GM20000 (cell line): ENCODE measurements at regions not wholly inside any gene's neighbourhood (a gene's known extent, or its start where the extent isn't known, plus 50 kb on each side); places are given as distances from the start of the nearest gene placed in this dataset.

Experiments used
- DNase-seq: peaks from one replicate; pipeline ENCODE4 v3.0.0; 2012; ENCODE audit warnings: low spot score
- CTCF ChIP-seq: IDR thresholded peaks from 2 replicates; pipeline ENCODE4 v1.5.1; 2012; ENCODE audit warnings: mild to moderate bottlenecking, control low read depth; ENCODE audit errors: extremely low read depth, missing control alignments

DNA sequence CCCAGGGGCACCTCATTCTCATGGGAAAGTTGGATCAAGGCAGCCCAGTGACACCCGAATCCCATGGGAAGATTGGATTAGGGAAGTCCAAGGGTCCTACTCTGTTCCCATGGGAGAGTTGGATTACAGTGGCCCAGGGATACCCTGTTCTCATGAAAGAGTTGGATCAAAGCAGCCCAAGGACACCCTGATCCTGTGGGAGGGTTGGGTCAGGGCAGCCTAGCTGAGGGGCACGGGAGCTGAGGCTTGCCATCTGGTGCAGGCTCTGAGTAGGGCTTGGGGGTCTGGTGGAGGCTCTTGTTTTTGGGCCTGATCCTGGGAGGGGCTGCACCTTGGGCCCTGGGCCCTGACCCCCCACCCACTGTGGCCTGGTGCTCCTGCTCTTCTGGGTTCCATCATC lies 87.1 kb downstream of the ACKR3 start:
- no peak for DNase-seq
- no peak for TF ChIP-seq CTCF

GRCh38 chr2:236657215-236657614 lies 87.6 kb downstream of the ACKR3 start:
- no peak for DNase-seq
- no peak for TF ChIP-seq CTCF

GRCh38 chr2:236657801-236658200 lies 88.2 kb downstream of the ACKR3 start:
- DNase-seq = no peak
- TF ChIP-seq CTCF = no peak

DNA sequence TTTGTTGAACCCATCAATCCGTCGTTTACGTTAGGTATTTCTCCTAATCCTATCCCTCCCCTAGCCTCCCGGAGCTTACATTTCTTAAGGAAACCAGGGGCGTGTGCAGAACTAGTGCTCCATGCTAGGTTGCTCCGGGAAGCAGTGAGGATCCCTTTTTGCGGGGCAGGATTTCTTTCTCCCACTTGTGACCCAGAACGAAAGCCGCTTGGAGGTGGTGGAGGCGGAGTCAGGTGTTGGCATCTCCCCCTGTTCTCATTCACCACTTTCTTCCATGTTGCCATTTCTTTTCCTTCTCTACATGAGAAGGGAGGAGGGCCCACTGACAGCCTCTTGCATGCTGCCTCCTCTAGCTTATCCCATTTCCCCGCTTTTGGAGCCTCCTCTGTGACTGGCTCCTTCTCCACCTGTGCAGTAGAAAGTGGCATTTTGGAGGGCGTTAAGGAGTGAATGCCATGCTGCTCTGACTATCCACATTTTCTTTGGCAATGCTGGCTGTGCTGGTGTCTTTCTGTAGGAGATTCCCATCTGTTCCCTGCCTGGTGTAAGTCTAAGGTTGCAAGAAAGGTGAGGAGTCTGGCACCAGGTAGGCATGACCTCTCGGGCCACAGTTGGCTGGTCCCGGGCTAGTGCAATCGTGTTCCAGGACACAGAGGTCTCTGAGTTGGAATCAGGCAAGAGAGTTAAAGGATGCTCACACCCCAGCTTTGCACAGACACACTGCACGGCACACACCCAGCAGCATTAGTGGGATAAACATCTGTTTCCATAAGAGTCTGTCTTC lies 89.5 kb downstream of the ACKR3 start:
- no peak for TF ChIP-seq CTCF
- DNase-seq = no peak

DNA sequence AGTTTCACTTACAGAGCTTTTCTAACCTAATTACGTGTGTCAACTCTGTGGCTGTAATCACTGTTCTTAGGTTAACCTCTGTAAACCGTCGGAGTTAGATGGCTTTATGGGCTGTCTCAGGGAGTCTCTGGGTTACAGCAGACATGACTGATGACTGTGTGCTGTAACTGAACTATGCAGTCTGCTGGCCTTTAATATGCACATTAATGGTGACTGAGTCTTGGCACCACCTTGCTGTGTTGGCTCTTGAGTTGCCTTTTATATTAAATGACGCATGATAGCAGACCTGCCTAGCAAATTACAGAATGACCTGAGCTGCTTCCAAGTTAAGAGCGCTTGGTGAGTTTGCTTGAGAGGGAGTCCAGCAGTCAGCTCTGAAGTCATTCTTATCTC lies 90.1 kb downstream of the ACKR3 start:
- no peak for DNase-seq

GRCh38 chr2:236661061-236661761 lies 91.6 kb downstream of the ACKR3 start:
- DNase-seq = no peak
- no peak for TF ChIP-seq CTCF

More for the DNA sequence above, 90.1 kb downstream of the ACKR3 start:
- no peak for TF ChIP-seq CTCF

- TF ChIP-seq CTCF = no peak
- no peak for DNase-seq
Observed at GRCh38 chr2:236661762-236662110, 92.1 kb downstream of the ACKR3 start.
